ENCODE measurements at regions not wholly inside any gene's neighbourhood (a gene's known extent, or its start where the extent isn't known, plus 50 kb on each side); places are given as distances from the start of the nearest gene placed in this dataset.

DNA sequence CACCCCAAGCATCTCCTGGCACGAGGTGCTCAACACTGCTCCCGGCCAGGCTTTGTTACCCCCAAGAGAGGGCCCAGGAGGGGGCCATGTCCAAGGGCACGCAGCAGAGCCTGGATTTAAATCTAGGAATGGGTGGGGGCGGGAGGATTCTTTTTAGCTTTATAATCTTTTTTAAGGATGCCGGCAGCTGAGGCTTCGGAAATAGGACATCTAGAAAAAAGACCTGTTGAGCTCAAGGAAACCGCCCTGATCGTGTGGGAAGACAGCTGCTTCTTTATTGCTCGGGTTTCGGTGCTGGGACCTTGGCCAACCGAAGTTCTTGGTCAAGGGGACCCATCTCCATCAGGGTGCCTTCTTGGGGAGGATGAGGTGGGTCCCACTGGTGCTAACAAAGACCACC lies 317.9 kb downstream of the CTTN start:
- H3K36me3 Mint-ChIP-seq: no peaks in the 10 kb centered on the region
- H3K27me3 Mint-ChIP-seq: peaks cover 5 to 22% (median 17%) of the 10 kb centered on the region in 5 donors
- no peak overlapping the region for H3K4me3 Mint-ChIP-seq
- no peak for DNase-seq
- POLR2A ChIA-PET: no interaction called here
- no peak overlapping the region for H3K27ac Mint-ChIP-seq
- no peaks in the 10 kb centered on the region for H3K4me1 Mint-ChIP-seq
- no peak for ATAC-seq
- H3K9me3 Mint-ChIP-seq: no peaks in the 10 kb centered on the region

DNA sequence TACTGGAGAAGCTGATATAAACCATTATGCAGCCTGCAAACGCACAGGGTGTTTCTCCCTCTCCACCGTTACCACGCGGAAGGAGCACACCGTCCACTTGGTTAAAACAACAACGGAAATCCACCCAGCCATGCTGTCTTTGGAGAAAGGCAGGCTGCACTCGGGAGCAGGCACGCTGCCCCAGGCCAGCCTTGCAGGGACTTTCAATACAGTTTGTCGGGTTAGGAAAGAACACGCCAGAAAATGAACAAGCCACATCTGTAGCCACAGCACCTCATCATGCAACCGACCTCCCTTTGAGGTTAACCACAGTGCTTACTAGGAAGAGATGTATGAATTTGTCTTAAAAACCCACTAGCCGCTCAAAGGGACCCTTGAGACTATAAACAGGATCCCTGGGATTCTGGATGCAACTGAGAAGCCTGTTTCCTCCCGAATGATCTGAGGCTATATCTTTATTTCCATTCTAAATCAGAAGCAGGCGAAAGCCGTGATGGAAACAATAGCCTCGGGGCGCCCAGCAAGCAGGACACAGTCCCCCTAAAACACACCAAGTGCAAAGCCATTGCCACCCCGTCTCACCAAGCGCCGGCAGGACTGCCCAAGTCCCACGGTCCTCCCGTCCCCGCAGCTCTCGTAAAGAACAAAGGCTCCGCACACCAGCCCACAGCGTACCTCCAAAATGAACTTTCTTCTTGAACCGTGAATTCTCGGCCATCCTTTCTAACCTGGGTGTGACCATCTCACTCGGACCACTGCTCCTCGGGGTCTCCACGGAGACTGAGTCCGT lies 318.9 kb downstream of the CTTN start:
- no peak for ATAC-seq
- H3K4me1 Mint-ChIP-seq: no peaks in the 10 kb centered on the region

DNA sequence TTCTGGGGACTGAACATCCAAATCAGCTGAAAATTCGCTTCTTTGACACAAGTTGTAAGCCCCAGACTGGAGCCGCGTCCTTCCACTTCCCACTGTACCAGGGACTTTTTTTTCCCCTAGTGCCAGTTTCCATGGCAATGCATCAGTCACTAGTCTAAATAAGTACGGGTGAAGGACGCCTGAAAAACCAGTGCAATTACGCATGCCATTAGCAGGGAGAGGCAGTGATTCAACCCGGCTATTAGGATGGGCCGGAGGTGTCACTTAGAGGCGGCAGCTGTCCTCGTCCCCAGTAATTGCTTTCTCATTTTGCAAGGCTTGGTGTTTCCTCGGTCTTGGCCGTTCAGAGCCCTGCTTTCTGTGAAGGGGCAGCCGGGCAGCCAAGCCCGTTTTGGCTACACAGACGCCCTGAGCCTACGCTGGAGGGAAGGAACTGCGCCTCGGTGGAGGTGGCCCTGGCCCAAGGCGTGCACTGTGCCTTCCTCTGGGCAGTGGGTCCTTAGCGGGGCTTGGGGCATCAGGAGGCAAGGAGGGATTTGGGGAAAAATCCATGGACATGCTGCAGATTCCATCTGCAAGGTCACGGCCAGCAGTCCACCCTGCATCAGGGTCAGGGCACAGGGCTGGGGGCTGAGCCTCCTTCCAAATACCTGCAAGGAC lies 319.7 kb downstream of the CTTN start:
- Mint-ChIP-seq H3K27ac (no peak overlapping the region), H3K9me3 (no peaks in the 10 kb centered on the region), H3K36me3 (no peaks in the 10 kb centered on the region), H3K4me3 (no peak overlapping the region), H3K27me3 (peaks cover 5 to 22% (median 18%) of the 10 kb centered on the region in 5 donors), H3K4me1 (no peaks in the 10 kb centered on the region)
- DNase-seq: peak in 1 of 10 donors; percentile 59
- POLR2A ChIA-PET: no interaction called here
- ATAC-seq: no peak

More for the DNA sequence above, 318.9 kb downstream of the CTTN start:
- peak in 1 of 10 donors; percentile 24 for DNase-seq
- Mint-ChIP-seq H3K9me3 (no peaks in the 10 kb centered on the region), H3K36me3 (no peaks in the 10 kb centered on the region), H3K27me3 (peaks cover 5 to 22% (median 18%) of the 10 kb centered on the region in 5 donors), H3K27ac (no peak overlapping the region), H3K4me3 (no peak overlapping the region)
- POLR2A ChIA-PET: no interaction called here

DNA sequence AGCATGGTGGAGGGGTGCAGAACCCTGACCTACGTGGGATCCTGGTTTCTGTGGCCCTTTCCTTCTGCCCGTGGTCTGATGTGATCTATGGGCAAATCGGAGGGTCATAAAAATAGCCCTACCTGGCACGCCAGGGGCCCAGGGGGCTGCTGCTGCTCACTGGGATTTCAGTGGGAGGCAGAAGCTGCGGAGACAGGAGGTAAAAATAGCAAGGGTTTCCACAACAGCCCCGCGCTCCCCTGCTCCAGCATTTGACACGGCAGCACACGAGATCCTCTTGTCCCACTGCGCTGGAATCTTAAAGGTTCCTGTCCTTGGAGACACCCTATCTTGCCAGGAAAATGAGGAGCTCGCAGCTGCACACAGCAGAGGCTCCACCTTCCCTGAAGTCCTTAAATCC lies 321.2 kb downstream of the CTTN start:
- Mint-ChIP-seq H3K27ac (no peak overlapping the region), H3K4me3 (no peak overlapping the region), H3K4me1 (no peaks in the 10 kb centered on the region), H3K36me3 (no peaks in the 10 kb centered on the region), H3K9me3 (no peaks in the 10 kb centered on the region), H3K27me3 (peaks cover 5 to 21% (median 12%) of the 10 kb centered on the region in 5 donors)
- DNase-seq (peak in 1 of 10 donors; percentile 43), ATAC-seq (no peak)
- POLR2A ChIA-PET: no interaction called here

DNA sequence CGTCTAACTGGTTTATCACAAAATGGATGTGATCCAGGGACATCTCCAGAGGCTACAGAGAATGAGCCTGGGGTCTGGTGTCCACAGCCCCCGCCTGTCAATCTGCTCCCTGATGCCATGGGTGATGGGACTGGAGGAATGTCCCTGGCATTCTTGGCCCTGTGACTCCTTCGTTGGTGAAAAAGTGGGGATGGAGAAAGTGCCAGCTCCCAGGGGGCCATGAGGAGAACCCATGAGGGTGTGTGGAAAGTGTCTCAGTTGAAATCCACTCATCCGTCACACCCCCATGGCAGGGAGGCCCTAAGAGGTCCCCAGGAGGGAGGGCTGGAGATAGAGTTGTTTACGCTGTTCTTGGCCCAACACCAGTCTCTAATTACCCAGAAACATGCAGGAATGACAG lies 322.0 kb downstream of the CTTN start:
- Mint-ChIP-seq H3K36me3 (no peaks in the 10 kb centered on the region), H3K4me1 (no peaks in the 10 kb centered on the region), H3K27ac (no peak overlapping the region), H3K27me3 (peaks cover 3 to 20% (median 7%) of the 10 kb centered on the region in 5 donors), H3K4me3 (no peak overlapping the region), H3K9me3 (no peaks in the 10 kb centered on the region)
- no peak for DNase-seq
- POLR2A ChIA-PET: no interaction called here
- no peak for ATAC-seq

DNA sequence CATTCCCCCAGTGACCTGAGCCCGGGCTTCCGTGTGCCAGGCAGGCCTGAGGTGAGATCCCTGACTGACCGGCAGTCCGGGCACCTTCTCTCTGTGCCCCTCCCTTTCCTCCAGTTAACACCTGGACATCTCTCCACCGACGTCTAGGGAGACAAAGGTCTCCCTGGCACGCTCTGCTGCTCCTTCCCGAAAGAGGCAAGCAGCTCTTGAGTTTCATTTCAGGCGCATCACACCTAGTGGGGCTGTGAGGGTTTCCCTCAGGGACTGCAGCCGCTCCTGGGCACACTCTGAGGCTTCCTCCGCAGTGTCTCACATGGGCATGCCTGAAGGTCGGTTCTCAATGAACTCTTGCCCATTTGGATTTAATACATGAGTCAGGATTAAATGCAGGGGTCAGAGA lies 322.7 kb downstream of the CTTN start:
- DNase-seq: peak in 1 of 10 donors; percentile 9
- Mint-ChIP-seq H3K27me3 (peaks cover 3 to 19% (median 7%) of the 10 kb centered on the region in 5 donors), H3K4me3 (no peak overlapping the region), H3K27ac (no peak overlapping the region), H3K4me1 (no peaks in the 10 kb centered on the region), H3K9me3 (peaks cover 0 to under 1% (median 0%) of the 10 kb centered on the region in 9 donors), H3K36me3 (no peaks in the 10 kb centered on the region)
- ATAC-seq: no peak
- POLR2A ChIA-PET: no interaction called here

DNA sequence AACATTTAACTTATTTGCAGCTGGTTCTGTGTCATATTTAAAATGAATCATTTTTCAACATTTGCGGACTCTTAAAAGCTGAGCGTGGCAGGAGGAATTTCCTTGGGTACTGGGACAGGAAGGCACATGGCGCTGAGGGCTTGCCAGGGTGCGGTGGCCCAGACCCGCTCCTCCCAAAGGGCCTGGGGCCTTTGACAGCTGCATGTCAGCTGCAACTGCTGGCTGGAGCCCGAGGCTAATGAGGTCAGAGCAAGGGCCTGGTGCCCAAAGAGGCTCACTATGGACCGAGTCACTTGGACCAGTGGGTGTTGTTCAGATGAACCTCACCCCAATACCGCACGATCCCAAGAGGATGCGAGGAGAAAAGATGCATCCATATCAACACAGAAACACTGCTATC lies 326.9 kb downstream of the CTTN start:
- H3K4me1 Mint-ChIP-seq: no peaks in the 10 kb centered on the region
- POLR2A ChIA-PET: no interaction called here
- DNase-seq (peak in 1 of 10 donors; percentile 40), ATAC-seq (no peak)
- H3K9me3 Mint-ChIP-seq: peaks cover 0 to 5% (median 0%) of the 10 kb centered on the region in 9 donors
- no peaks in the 10 kb centered on the region for H3K36me3 Mint-ChIP-seq
- H3K27ac Mint-ChIP-seq: no peak overlapping the region
- no peak overlapping the region for H3K4me3 Mint-ChIP-seq
- H3K27me3 Mint-ChIP-seq: peaks cover 0 to 11% (median 0%) of the 10 kb centered on the region in 5 donors

DNA sequence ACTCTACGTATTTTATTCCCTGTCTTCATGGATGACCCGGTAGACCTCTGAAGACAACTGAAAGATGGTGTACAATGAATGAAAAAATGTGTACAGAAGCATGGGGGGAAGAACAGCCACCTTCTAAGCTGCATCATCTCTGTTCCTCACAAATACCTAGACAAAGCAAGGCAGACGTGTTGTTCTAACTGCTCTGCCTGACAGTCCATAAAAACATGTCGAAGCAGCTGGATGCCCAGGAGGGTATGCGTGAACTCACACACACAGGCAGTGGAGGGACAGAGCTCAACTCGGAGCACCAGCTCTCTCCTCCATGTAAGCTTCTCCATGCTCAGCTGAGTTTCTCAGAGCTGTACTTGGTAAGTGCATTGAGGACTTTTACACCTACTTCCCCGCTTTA lies 327.4 kb downstream of the CTTN start:
- Mint-ChIP-seq H3K9me3 (peaks cover 0 to 5% (median 0%) of the 10 kb centered on the region in 9 donors), H3K36me3 (no peaks in the 10 kb centered on the region), H3K27ac (no peak overlapping the region), H3K4me1 (no peaks in the 10 kb centered on the region), H3K4me3 (no peak overlapping the region), H3K27me3 (peaks cover 0 to 11% (median 0%) of the 10 kb centered on the region in 5 donors)
- ATAC-seq (no peak), DNase-seq (no peak)
- POLR2A ChIA-PET: no interaction called here

DNA sequence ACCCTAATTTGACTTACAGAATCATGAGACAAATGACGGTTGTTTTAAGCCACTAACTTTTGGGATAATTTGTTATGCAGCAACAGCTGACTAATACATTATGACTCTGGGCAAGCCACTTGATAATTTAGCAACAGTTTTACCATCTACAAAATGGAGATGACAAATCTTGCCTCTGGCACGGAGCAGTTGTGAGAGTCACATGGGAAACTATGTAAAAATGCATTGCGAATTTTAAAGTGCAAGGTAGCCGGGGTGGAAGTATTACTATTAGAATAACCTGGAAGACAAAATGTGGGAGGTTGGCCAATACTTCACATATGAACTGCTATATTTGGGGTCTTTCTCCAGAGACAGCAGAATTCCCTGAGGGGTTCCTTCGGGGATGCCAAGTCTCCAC lies 328.7 kb downstream of the CTTN start:
- Mint-ChIP-seq H3K27me3 (peaks cover 0 to 9% (median 0%) of the 10 kb centered on the region in 5 donors), H3K4me1 (no peaks in the 10 kb centered on the region), H3K4me3 (no peak overlapping the region), H3K36me3 (no peaks in the 10 kb centered on the region), H3K27ac (no peak overlapping the region), H3K9me3 (peaks cover 0 to 5% (median 0%) of the 10 kb centered on the region in 9 donors)
- POLR2A ChIA-PET: no interaction called here
- no peak for DNase-seq
- no peak for ATAC-seq

DNA sequence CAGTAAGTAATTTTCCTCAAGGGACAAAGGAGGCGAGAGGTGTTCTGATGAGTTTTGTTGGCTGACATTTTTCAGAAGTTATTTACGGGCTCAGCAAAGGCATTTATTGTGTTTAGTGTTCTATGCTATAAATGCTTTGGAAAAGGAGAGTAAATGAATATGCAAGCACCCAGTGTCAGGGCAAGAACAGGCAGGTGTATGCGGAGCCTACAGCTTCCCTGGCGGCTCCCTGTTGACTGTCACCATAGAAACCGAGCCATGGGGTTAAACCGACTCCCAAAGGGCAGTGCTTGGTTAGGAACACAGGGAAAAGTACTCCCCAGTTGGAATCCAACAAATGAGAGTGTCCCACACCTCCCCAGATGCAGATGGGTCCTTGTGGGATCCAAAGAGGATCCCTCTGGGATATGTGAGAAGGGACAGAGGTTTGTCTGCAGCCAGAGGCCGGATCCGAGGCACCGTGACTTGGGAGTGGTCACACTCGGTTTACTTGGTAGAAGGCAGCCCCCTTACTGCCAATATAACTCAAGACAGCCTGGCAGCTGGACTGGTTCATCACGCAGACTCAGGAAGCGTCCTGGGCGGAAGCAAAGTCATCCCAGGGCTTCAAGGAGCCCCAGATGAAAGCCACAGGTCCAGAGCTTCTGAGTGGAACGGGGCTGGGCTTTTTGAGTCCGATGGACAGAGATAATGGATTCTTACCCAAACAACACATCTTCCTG lies 329.7 kb downstream of the CTTN start:
- no peak overlapping the region for H3K4me3 Mint-ChIP-seq
- no peak overlapping the region for H3K27ac Mint-ChIP-seq
- DNase-seq (no peak), ATAC-seq (no peak)
- H3K36me3 Mint-ChIP-seq: no peaks in the 10 kb centered on the region
- POLR2A ChIA-PET: no interaction called here
- H3K4me1 Mint-ChIP-seq: no peaks in the 10 kb centered on the region
- H3K9me3 Mint-ChIP-seq: peaks cover 0 to 5% (median 0%) of the 10 kb centered on the region in 9 donors
- H3K27me3 Mint-ChIP-seq: peaks cover 0 to 6% (median 0%) of the 10 kb centered on the region in 5 donors

DNA sequence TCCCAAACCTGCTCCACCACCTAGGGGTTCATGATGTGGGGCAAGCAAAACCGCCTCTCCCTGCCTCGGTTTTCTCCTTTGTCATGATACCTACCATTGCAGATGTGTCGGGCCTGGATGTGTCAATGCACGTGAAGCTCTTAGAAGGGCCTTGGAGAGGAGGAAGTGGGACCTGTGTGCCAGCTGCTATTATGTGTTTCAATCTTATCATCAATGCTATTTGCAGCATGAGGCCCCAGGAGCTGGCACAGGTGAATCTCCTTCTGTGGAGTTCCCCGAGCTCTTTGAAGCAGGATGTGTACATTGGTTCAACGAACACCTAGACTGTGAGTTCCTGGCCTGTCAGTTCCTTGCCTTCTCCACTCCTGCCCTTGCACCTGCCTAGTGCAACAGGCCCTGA lies 331.6 kb downstream of the CTTN start:
- Mint-ChIP-seq H3K27ac (no peak overlapping the region), H3K27me3 (peaks cover 0 to 12% (median 0%) of the 10 kb centered on the region in 5 donors), H3K4me3 (no peak overlapping the region), H3K4me1 (no peaks in the 10 kb centered on the region), H3K9me3 (peaks cover 0 to 5% (median 0%) of the 10 kb centered on the region in 9 donors), H3K36me3 (no peaks in the 10 kb centered on the region)
- ATAC-seq (no peak), DNase-seq (no peak)
- POLR2A ChIA-PET: no interaction called here

DNA sequence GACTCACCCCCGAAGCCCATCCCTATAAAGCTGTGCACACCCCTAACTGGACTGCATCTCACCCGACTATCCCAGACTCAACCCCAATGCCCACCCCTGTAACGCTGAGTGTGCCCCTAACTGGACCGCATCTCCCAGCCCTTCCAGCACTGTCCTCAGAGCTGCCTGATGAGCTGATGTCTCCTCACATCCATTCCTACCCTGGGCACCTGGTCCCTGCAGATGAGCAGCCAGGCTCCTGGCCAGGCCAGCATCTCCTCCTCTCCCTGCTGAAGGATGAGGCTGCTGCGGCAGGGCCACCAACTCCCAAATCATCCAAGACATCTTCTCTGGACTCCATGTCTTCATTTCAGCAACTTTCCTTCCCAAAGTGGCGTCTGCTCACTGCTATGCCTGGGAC lies 332.1 kb downstream of the CTTN start:
- POLR2A ChIA-PET: no interaction called here
- Mint-ChIP-seq H3K4me1 (no peaks in the 10 kb centered on the region), H3K27ac (no peak overlapping the region)

More for the DNA sequence above, 332.1 kb downstream of the CTTN start:
- no peaks in the 10 kb centered on the region for H3K36me3 Mint-ChIP-seq
- peaks cover 0 to 12% (median 0%) of the 10 kb centered on the region in 5 donors for H3K27me3 Mint-ChIP-seq
- H3K9me3 Mint-ChIP-seq: peaks cover 0 to 5% (median 0%) of the 10 kb centered on the region in 9 donors
- H3K4me3 Mint-ChIP-seq: no peak overlapping the region
- peak in 1 of 10 donors; percentile 14 for DNase-seq
- no peak for ATAC-seq

Data from naive thymus-derived CD8-positive, alpha-beta T cell (primary cell).